AG10803 (cell line): ENCODE measurements at regions not wholly inside any gene's neighbourhood (a gene's known extent, or its start where the extent isn't known, plus 50 kb on each side); places are given as distances from the start of the nearest gene placed in this dataset.

Experiments
- DNase-seq: peaks from one replicate; pipeline ENCODE4 v3.0.0; 2010; ENCODE audit warnings: low read depth
- H3K4me3 ChIP-seq: 2 replicates; pipeline ENCODE4 v1.5.1; 2011; ENCODE audit warnings: mild to moderate bottlenecking, low read length, control low read depth
- TF ChIP-seq, protein P1 (sequence below): conservative IDR thresholded peaks from 2 replicates; pipeline ENCODE4 v1.5.1; 2011; ENCODE audit warnings: mild to moderate bottlenecking, low read length, control low read depth, inconsistent platforms

DNA sequence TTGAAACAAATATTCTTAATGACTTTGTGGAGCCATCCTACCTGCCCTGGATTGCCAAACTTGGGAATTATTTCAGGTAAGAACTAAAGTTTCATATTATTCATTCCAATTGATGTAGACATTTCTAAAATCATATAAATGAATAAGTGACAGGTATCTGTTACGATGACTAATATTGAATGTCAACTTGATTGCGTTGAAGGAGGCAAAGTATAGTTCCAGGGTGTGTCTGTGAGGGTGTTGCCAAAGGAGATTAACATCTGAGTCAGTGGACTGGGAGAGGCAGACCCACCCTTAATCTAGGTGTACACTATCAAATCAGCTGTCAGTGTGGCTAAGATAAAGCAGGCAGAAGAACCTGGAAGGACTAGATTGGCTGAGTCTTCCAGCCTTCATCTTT lies 1688.4 kb upstream of the CDH9 start:
- H3K4me3 ChIP-seq = no peak overlapping the region
- TF ChIP-seq, protein P1, sequence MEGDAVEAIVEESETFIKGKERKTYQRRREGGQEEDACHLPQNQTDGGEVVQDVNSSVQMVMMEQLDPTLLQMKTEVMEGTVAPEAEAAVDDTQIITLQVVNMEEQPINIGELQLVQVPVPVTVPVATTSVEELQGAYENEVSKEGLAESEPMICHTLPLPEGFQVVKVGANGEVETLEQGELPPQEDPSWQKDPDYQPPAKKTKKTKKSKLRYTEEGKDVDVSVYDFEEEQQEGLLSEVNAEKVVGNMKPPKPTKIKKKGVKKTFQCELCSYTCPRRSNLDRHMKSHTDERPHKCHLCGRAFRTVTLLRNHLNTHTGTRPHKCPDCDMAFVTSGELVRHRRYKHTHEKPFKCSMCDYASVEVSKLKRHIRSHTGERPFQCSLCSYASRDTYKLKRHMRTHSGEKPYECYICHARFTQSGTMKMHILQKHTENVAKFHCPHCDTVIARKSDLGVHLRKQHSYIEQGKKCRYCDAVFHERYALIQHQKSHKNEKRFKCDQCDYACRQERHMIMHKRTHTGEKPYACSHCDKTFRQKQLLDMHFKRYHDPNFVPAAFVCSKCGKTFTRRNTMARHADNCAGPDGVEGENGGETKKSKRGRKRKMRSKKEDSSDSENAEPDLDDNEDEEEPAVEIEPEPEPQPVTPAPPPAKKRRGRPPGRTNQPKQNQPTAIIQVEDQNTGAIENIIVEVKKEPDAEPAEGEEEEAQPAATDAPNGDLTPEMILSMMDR = no peak
- no peak for DNase-seq

DNA sequence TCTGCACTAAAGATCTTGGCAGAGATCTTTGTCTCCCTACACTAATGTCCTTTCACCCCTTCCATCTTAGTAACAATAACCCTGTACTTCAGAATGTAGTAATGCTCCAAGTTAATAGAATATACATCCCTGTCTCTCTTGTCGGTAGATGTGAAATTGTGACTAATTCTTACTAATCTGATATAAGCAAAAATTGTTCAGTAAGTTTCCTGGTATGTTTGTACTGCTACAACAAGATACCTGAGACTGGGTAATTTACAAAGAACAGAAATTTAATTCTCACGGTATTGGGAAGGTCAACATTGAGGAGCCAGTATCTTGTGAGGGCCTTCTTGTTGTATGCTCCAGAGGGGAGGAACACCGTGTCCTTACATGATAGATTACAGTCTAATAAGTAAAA lies 1686.6 kb upstream of the CDH9 start:
- TF ChIP-seq, protein P1 = no peak
- H3K4me3 ChIP-seq = no peak overlapping the region
- no peak for DNase-seq

DNA sequence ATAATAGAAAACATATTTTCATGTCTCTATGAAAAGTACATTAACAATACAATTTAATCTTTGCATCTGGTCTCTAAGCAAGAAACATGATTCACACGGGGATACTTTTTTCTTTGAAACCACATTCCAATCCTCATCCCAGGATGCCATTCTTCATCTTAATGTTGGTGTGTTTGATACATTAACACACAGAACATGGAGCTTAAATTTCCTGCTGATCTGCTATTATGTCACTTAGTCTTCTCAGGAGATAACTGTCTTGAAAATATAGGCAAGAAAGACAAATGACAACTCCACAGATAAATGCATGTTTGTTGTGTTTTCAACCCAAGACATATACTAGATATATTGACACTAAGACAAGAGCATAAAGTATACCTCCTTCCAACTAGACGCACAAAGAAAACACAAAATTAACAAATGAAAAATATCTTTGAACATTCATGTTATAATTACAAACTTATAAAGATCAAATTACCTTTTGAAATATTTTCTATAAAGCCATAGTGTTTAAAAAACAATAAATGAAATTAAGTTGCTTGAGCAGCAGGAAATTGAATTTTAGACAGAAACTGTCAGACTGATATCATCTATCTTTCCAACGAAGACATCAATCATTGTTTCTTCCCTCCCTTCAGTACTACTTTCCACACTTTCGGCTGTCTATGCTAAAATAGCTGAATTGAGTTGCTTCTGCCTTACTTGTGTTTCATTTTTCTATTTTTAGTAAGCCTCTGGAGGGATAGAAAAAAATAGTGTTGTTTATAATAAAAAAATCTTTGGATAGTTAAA lies 1676.7 kb upstream of the CDH9 start:
- DNase-seq = no peak
- no peak overlapping the region for H3K4me3 ChIP-seq
- TF ChIP-seq, protein P1 = no peak

DNA sequence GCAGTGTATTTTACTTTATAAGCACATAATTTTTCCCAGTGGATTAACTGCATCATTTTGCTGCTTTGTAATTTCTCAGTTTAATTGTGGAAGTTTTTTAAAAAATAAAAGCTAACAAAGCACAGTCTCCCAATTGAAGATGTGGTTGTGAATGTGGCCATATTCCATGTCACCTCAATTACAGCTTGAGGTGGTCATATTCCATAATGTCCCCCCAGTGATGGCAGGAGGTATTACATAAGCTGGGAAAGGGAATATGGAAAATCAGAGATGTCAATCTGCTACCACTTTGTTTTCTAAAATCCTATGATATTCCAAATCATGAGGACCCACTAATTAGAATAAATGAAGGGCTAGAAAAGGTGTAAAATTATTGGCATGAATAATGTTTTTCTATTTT lies 1672.0 kb upstream of the CDH9 start:
- TF ChIP-seq, protein P1 = no peak
- DNase-seq = no peak
- no peak overlapping the region for H3K4me3 ChIP-seq

DNA sequence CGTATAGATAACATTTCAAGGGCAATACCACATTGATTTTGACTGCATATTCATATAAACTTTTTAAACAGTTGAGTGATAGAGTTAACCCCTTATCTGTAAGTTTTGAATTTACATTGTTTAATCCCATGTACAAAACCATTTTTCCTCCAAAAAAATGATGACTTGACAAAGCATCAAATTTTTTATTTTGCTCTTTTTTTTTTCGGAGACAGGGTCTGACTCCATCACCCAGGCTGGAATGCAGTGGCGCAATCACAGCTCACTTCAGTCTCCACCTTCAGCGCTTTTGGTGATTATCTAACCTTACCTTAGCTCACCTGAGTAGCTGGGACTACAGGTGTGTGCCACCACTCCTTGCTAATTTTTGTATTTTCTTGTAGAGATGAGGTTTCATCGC lies 1670.1 kb upstream of the CDH9 start:
- TF ChIP-seq, protein P1 = no peak
- no peak overlapping the region for H3K4me3 ChIP-seq
- no peak for DNase-seq

DNA sequence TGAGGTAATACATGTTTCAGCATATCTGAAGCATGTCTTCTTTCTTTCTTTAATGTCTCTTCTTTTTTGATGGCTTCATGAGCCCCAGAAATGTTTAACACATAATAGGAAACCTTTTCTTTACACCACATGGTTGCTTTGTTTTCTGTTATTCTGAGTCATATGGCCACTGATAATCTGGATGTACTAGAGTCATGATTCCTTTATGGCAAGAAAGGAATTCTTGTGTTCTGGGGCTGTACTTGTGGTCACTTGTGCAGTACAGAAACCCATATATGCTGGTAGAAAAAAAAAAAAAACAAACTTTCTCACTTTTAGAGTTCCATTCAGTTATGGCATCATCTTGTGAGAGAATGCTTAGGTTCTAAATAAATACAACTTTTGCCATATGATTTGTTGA lies 1669.3 kb upstream of the CDH9 start:
- TF ChIP-seq, protein P1 = no peak
- no peak for DNase-seq
- H3K4me3 ChIP-seq = no peak overlapping the region

DNA sequence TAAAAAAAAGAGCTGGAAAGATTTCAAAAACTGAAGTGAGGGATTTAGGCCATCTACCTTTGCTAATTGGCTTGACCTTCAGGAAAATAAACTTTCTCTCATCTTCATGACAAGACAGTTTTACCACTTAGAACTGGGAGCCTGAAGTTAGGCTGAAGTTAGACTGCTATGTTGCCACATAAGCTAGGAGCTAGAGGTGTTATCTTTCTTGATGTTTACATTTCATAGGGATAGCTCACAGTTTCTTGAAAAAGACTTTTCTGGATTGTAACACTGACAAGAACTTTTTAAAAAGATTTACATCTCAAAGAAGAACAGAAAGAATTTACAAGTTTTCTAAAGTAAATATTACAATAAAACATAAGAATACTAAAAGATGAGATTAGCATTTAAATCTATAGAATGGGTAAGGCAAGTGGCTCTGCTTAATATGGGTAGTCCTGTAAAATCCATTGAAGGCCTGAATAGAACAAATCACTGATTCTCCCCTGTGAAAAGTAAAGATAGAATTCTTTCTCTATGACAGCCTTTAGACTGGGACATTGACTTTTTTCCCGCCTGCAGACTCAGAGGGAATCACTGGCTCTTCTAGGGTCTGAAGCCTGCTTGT lies 1665.4 kb upstream of the CDH9 start:
- TF ChIP-seq, protein P1 = no peak
- DNase-seq = no peak
- no peak overlapping the region for H3K4me3 ChIP-seq
